Activated CD4-positive, alpha-beta T cell treated with anti-CD3 and anti-CD28 coated beads, Interleukin-2, amount 50 U/mL, for 1 hour (primary cell): ENCODE measurements at regions not wholly inside any gene's neighbourhood (a gene's known extent, or its start where the extent isn't known, plus 50 kb on each side); places are given as distances from the start of the nearest gene placed in this dataset.

Experiments used
- DNase-seq: peaks from one replicate; pipeline ENCODE4 v3.0.0-alpha.2; 2020

DNA sequence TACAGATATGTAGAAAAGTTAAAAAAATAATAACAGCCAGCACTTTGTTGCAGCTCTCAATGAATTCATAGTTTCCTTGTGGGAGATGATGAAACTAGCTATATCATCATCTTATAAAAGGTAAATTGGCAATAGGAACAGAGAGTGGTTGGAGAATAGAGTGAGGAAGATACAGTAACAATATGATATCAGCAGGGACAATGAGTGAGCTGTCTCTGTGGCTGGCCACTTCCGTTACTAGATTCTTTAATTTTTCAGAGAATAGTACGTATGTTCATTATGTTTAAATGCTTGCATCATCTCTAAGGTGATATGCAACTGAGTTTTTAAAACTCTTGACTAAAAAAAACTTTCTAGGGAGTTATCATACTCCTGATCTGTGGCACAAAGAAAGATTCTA lies 1006.2 kb upstream of the FLRT2 start:
- no peak for DNase-seq

DNA sequence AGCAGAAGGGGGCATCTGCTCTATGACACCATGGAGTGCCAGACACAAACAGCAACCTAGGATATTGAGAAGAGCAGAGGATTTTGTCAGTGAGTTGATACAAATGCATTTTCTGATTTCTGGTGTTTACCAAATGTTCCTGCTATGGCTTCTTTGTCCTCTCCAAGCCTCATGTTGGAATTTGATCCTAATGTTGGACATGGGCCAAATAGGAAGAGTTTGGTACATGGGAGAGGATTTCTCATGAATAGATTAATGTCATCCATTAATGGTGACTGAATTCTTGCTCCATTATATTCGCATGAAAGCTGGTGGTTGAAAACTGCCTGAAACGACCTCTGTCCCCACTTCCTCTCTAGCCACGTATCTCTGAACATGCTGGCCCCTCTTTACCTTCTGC lies 1002.2 kb upstream of the FLRT2 start:
- DNase-seq: no peak

DNA sequence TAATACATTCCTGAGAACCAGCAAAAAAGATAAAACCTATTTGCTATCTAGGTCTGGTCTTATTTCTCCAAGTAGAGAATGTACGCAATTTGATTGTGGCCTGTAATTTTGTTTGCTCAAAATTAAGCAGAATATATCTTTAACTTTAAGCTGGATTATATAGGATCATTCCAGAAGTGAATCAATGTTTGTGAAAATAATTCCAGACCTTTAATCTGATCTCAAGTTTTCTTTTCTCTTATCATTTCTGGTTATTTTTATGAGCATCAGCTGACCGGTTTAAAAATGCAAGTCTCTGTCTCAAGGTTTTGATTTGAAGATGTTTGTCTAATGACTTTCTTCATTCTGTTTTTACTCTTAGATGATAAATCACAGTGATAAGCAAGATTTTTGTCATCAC lies 997.9 kb upstream of the FLRT2 start:
- DNase-seq: no peak

DNA sequence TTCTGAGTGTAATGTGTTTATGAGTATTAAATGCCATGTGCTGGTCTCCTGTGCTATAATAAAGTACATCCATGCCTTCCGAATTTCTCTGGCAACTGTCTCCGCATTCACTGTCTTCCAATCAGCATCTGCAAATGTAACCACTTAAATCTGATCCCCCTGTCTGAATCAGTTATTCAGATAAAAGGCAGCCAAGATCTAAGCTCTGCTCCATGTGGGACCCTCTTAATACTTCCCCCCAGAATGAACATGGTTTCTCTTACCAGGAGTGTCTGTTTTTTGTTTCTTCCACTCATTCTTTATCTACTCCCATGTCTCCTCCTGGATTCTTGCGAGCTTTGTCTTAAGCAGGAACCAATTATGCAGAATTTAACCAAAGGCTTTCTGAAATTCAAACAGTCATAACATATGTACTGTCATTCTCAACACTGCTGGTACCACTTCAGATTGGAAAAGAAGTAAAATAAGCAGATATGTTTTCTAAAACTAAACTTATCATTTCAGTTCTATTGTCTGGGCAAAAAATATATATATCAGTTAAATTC lies 996.7 kb upstream of the FLRT2 start:
- DNase-seq: no peak

DNA sequence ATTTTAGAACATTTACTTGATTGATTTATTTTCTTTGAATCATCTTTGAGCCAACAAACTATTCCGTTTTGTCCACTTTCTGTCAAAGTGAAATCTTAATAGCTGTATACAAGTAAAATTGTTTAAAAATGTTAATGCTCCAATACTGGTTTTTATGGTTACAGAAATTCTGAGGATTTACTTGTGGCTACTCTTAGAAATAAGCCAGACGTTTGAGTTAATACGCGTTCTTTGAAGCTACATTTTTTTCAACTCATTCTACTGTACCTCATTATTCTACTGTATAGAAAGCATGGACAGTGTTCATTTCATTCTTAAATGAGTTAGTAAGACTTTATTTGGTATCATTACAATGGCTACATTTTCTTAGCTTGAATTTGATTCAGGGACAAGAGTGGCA lies 996.2 kb upstream of the FLRT2 start:
- DNase-seq: no peak

DNA sequence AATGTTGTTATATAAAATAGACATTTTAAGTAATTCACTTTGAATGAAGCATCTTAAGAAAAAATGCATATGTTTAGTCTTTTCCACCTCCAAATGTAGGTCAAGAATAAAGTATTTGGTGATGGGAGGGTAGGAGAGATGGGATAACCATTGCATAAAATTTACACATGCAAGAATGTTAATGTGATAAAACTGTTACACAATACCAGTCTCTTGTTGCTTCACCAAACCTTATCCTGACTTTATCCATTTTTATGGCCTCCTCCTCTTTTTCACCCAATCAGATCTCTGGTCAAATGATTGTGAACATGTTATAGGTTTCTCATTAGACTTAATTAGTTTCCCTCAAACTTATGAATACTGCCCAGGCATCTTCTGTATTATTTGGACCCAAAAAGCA lies 994.5 kb upstream of the FLRT2 start:
- no peak for DNase-seq

DNA sequence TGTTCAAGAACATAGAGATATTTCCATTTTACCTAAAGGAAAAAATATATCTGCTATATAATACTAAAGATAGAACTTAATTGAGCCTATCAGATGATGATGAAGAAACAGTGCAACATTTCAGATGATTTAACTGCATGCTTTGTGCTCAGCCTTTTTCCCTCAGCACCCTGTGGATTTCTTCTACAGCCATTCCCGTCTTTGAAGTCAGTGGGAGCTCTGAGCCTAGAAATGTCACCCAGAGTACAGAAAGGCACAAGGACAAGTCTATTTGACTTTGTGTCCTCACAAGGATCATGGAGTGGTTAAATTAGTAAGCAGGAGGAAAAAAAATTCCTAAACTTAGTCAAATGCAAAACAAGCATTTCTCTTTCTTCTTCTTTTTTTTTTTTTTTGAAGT lies 994.0 kb upstream of the FLRT2 start:
- no peak for DNase-seq

DNA sequence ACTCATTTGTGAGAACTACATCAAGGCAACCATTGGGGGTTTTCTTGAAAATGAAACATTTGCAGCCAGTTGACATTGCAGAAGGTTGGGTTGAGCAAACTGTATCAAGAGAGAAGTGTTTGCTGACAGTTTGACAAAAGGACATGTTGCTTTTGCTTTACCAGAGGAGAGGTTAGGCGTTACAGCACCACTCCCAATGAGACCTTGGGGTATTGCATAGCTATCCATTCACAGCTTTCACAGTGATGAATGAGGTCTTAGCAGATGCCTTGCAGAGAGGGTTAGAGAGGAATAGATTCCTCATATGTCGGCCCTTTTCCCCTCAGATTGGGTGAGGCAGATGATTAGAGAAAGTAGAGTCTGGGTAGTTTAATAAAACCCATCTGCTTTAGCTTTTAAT lies 988.9 kb upstream of the FLRT2 start:
- DNase-seq: no peak

DNA sequence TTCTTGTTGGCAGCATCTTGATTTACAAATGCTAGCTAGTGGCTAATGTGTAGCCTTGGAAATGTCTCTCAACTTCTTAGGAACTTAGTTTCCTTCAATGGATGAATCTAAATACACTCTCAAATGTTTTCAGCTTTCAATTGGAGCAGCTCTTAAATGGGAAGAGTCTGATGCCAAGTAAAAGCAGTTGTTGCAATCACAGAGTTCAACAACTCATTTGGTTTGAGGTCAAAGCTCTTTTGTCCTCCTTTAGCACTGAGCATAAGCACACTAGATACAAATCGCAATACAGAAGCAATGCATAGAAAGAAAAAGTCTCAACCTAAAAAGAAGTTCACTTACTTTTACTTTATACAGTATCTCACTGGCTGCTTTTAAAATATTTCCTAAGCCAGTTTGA lies 986.1 kb upstream of the FLRT2 start:
- no peak for DNase-seq

DNA sequence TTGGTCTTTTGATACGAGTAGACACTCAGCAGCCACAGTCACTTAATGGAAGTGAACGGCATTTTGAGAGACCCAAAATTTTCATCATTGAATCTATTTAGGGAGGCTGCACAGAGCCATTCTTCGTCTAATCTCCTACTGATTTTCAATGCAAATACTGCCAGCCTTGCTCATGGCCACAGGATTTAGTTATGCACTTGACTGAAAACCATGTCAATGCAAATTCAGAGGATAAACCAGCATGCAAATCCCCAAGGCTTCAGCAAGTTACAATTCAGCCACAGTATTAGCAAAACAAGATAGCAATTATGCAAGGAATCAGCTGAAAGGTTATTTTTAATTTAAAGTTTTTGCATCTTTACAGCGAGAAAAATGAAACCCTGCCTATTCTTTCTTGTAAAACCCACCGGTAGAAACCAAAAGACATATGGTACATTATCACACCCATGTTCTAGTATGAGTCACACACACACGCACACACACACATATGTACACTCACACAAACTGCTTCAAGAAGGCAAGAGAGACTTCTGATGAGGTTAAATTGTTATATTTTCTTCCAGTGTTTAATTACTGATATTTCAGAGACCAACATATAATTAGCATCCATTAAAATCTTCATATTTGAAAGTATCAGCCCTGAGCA lies 985.3 kb upstream of the FLRT2 start:
- no peak for DNase-seq

DNA sequence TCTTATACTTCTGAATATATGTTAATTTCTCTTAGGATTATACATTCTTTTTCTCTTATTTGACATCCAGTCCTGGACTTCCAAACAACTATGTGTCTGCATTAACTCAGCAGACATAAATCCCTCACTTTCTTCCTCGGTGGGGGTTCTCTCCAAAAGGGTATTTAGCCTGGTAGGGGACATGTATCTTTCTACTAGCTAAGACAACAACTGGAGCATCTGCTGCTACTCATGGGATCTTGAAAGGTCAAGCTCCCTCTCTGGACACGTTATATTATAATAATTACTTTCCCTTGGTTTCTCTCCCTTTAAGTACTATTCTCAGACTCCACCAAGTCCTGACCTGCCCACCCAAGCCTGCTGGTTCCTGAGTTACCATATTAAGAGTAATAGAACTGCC lies 983.7 kb upstream of the FLRT2 start:
- no peak for DNase-seq

DNA sequence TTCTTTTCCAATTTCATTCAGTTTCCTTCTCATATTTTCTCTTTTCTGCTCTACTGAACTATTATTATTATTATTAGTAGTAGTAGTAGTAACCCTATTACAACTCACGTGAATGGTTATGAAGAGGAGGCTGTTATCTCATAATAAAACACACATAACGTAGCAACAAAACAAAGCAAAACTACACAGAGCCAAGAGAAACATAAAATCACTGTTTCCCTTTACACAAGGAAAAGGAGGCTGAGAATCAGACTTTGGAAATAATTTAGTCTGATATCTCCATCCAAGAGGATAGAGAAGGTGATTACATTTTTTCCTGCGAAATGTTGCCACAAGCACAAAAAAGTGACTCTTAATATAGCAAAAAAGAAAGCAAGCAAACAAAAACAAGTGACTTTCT lies 975.8 kb upstream of the FLRT2 start:
- DNase-seq: no peak

DNA sequence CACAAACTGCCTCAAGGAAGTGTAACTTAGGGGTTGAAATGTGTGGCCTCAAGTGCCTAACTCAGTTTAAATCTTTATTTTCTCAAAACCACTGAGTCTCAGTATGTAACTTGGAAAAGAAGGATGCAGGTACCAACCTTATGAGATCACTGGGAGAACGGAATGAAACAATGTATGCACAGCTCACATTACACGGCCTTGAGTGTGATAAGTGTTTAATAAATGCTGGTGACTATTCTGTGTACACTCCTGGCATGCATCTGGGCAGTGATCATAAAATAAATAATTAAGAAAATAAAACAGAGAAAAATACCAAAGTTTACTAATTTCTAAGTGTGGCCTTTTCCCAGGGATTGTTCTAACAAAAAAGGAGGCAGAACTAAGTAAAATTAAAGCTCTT lies 974.5 kb upstream of the FLRT2 start:
- no peak for DNase-seq

DNA sequence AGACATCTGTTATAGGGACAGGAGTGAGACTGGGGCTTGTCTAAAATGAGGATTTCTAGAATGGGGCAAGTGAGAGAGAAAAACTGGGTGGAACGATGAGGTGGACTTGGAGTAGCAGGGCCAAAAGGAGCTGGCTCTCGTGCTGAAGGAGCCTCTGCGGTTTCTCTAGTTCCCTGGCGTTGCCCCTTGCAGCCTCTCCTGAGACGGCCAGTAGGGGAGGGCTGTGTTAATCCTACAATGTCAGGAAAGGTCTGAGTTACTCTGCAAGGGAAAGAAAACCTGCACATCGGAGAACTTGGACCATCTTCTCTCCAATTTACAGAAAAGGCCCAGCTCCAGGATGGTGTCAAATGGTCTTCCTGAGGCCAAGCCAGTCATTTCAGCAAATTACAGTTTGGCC lies 963.8 kb upstream of the FLRT2 start:
- DNase-seq: no peak

DNA sequence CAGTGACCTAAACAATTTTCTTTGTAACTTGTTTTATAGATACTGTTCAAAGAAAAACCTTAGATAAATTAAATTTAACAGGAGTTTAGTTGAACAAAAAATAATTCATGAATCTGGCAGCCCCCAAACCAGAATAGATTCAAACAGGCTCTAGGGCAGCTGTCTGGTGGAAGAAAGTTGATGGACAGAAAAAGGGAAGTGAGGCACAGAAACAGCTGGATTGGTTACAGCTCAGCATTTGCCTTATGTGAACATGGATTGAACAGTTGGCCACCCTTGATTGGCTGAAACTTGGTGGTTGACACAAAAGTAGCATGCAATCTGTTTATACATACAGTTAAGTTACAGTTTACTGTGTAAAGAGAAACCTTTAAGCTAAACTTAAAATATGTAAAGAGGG lies 954.3 kb upstream of the FLRT2 start:
- DNase-seq: no peak

DNA sequence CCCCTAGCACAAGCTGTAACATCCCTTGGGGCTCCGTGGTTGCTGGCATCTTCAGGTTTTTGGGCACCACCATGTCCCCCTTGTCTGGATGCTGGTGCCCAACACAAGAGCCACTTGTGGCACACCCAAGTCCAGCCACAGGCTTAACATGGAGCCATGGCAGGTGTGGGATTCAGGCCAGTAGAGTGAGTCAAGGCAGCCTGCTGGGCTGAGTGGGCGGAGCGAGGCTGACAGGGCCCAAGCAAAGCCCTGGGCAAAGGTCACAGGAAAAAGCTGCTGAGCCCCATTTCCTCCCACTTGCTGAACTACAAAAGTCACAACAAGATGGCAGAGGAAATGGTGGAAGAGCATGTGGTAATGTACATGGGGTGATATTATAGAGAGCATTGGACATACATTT lies 950.7 kb upstream of the FLRT2 start:
- DNase-seq: no peak

DNA sequence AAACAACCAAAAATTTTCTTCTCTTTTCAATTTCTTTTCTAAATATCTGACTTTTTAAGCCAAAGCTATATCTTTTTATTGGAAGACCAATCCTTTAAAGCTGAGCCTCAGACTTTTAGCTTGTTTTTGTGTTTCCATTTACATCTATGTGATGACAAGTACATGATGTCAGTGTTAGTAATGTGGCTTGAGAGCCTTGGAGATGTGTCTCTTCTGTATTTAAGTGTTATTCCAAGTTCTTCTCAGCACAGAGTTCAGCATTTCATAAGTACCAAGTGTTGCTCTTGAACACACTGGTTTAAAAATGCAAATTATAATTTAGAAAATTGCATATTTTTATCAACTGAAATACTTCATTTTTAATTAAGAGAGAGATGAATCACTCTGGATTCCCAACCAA lies 948.9 kb upstream of the FLRT2 start:
- no peak for DNase-seq

DNA sequence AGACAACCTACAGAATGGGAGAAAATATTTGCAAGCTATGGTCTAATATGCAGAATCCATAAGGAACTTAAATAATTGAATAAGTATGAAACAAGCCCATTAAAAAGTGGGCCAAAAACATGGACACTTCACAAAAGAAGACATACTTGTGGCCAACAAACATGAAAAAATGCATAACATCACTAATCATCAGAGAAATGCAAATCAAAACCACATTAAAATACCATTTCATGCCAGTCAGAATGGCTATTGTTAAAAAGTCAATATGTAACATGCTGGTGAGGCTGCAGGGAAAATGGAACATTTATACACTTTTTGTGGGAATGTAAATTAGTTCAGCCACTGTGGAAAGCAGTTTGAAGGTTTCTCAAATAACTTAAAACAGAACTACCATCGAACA lies 945.4 kb upstream of the FLRT2 start:
- no peak for DNase-seq

DNA sequence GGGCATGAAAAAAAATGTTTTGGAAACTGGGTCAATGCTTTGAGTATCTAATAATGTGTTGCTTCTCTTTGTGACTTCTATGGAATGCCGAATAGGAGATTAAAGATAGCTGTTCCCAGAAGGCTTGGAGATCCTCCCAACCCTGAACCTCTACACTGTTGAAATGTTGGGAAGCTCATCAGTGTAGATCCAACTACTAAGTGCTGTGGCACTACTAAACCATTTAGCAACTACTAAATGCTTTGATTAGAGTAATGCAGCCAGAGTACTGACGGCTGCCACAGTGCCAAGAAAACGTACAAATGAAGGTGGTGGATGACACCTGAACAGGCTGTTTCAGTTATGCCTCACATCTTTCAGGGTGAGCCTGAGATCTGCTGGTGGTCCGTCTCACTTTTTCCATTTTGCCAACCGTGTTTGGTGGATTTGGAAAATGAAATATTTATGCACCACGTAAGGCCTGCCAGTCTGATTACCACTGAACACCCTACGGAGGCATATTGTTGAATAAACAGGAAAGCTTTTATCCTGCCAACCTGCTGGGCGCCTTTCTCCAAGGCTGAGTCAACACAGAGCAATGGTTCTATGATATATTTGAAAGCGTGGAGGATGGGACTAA lies 938.0 kb upstream of the FLRT2 start:
- no peak for DNase-seq

DNA sequence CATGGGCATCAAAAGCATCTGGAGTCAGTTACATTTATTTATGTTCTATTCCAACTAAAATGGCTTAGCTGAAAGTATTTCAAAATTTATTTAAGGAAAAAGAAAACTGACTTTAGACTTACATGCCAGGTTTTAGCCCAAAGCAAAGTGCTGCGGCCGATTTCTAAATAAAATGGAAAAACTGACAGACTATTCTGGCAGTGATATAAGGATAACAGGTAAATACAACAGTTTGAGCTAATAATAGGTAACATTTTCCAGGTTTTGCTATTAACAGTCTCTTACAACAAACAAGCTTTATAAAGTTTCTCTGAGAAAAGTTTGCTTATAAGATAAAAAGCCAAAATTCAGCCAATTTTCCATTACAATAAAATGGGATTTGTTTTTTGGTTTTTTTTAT lies 937.2 kb upstream of the FLRT2 start:
- DNase-seq: no peak

DNA sequence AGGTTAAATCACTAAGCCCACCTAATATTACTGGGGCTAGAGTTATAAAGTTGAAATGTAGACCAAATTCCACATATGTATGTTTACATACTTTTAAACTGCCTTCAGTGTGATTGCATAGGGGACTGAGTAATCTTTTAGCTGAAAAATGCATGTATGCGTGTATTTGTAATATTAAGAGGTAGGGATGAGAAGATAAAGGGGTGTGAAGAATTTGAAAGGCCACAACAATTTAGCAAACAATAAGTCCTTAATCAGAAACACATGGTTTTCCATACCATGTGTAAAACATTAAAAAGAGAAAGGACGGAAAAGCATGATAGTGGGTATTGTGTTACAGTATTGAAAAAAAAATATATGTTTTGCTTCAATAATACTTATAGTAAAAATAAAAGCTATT lies 919.9 kb upstream of the FLRT2 start:
- no peak for DNase-seq

DNA sequence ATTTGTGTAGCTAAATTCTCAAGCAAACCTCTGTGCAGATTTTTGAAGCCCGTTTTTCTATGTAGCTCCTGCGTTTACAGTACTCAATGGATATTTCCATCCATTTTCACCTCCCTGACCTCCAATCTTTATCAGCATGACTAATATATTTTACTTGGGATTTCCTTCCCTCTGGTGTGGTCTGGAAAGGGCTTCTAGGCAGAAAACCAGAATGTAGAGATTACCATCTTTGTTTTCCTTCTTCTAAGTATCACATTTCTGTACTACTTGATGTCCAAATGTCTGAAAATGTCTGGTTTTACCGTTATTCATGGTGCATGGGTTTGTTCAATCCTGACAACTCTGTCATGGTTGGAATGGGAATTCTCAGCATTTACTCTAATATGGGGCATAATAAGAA lies 907.6 kb upstream of the FLRT2 start:
- no peak for DNase-seq

DNA sequence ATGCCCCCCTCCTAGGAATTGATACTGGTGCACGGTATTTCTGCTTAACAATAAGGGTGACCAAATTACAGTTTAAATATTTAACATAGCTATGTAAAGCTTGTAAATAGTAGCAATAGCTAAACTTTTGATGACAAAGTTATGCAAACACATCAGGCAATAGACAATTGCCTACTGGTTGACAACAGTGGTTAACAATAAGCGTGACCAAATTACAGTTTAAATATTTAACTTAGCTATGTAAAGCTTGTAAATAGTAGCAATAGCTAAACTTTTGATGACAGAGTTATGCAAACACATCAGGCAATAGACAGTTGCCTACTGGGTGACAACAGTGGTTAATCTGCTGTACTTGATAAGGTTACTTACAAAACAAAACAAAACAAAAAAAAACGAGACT lies 886.5 kb upstream of the FLRT2 start:
- DNase-seq: no peak

DNA sequence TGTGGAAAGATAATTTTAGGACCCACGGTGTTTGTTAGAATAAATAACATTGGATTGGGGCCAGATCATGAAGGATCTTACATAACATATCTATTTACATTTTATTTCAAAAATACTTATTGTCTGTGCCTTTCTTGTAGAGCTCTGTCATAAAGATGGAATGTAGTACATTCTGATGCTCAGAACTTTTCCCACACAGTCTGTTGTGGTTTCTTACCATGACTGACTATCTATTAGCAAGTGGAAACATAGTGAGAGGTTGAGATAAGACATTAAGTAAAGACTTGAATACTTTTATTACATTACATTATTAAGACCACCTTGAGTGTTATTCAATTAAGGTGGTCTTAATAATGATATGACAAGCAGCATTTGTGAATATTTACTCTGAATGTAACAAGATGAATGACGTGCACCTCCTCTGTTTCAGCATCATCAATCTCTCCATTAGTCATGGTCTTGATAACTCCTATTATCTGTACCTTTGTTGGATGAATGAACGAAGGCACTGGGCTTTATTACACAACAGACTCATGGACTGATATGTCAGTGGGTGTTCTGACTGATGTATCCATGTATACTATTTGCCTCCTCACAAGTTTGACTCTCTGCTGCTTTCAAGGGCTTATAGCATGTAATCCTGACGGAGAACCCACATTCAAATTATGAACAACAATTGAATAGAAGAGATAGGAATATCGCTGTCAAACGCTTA lies 883.0 kb upstream of the FLRT2 start:
- DNase-seq: no peak

DNA sequence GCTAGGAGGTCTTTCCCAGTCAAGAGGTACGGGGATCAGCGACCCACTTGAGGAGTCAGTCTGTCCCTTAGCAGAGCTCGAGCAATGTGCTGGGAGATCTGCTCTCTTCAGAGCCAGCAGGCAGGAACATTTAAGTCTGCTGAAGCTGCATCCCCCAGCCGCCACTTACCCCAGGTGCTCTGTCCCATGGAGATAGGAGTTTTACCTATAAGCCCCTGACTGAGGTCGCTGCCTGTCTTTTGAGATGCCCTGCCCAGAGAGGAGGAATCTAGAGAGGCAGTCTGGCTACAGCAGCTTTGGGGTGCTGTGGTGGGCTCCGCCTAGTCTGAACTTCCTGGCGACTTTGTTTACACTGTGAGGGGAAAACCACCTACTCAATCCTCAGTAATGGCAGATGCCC lies 874.9 kb upstream of the FLRT2 start:
- no peak for DNase-seq
